PFSK-1 (cell line): ENCODE measurements at regions not wholly inside any gene's neighbourhood (a gene's known extent, or its start where the extent isn't known, plus 50 kb on each side); places are given as distances from the start of the nearest gene placed in this dataset.

ENCODE experiments used
- FOXP2 ChIP-seq: optimal IDR thresholded peaks from 2 replicates; pipeline ENCODE3; 2011; ENCODE audit warnings: borderline replicate concordance, control low read depth, inconsistent platforms; ENCODE audit not compliant: insufficient read depth; ENCODE audit errors: extremely low read length, extremely low read depth
- POLR2AphosphoS5 ChIP-seq: IDR thresholded peaks from 2 replicates; pipeline ENCODE4 v1.6.1; 2012; ENCODE audit warnings: low read depth, mild to moderate bottlenecking, control low read depth, low read length, moderate library complexity
- TAF1 ChIP-seq: IDR thresholded peaks from 2 replicates; pipeline ENCODE4 v1.6.1; 2012; ENCODE audit warnings: low read length, control low read depth, borderline replicate concordance; ENCODE audit not compliant: insufficient read depth
- TF ChIP-seq, protein P1 (sequence below), 2 experiments: IDR thresholded peaks; 2 replicates each; pipeline versions ENCODE4 v1.6.1 to v1.8.0; 2011 to 2012; ENCODE audit warnings: low read depth in 2 of 2, low read length in 2 of 2, control low read depth in 1 of 2, inconsistent platforms in 1 of 2, mild to moderate bottlenecking in 1 of 2, moderate library complexity in 1 of 2; ENCODE audit not compliant: insufficient read depth in 1 of 2

DNA sequence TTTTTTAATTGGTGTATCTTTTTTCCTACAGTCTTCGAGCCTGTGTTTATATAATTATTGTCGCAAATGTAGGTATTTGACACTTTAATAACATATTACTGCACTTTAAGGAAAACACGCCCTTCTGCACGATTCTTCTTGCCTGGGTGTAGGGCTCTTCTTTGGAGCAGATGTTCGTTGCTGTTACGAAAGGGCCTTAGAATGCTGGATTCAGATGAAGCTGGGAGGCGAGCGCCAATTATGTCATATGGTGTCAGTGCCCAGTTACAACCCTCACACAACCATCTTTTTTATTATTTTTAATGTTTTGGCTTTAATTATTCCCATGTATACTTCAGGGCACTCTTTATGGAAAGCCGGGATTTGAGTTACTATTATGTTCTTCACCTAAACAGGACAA is 553.0 kb downstream of the EBF1 start:
- TF ChIP-seq TAF1 (no peak), POLR2AphosphoS5 (no peak), FOXP2 (no peak)
- TF ChIP-seq, protein P1, sequence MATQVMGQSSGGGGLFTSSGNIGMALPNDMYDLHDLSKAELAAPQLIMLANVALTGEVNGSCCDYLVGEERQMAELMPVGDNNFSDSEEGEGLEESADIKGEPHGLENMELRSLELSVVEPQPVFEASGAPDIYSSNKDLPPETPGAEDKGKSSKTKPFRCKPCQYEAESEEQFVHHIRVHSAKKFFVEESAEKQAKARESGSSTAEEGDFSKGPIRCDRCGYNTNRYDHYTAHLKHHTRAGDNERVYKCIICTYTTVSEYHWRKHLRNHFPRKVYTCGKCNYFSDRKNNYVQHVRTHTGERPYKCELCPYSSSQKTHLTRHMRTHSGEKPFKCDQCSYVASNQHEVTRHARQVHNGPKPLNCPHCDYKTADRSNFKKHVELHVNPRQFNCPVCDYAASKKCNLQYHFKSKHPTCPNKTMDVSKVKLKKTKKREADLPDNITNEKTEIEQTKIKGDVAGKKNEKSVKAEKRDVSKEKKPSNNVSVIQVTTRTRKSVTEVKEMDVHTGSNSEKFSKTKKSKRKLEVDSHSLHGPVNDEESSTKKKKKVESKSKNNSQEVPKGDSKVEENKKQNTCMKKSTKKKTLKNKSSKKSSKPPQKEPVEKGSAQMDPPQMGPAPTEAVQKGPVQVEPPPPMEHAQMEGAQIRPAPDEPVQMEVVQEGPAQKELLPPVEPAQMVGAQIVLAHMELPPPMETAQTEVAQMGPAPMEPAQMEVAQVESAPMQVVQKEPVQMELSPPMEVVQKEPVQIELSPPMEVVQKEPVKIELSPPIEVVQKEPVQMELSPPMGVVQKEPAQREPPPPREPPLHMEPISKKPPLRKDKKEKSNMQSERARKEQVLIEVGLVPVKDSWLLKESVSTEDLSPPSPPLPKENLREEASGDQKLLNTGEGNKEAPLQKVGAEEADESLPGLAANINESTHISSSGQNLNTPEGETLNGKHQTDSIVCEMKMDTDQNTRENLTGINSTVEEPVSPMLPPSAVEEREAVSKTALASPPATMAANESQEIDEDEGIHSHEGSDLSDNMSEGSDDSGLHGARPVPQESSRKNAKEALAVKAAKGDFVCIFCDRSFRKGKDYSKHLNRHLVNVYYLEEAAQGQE (IDR thresholded peaks at IDR 0.05; ENCODE audit: insufficient read depth in 1 of 2, low read depth in 2 of 2, low read length in 2 of 2), result no peak
